HG03378 (cell line): ENCODE measurements at regions not wholly inside any gene's neighbourhood (a gene's known extent, or its start where the extent isn't known, plus 50 kb on each side); places are given as distances from the start of the nearest gene placed in this dataset.
"Not testable (repeated sequence)": the region's sequence is repeated elsewhere in the genome, so short reads cannot be mapped to it uniquely, and the experiment has no call there.

Source experiments
- ATAC-seq: cut with Tn5 transposase; IDR thresholded peaks from one replicate; pipeline ENCODE4 v1.9.1; 2021; ENCODE audit warnings: mild to moderate bottlenecking, moderate library complexity; ENCODE audit not compliant: unreplicated experiment

- not testable (repeated sequence) for ATAC-seq
Observed at GRCh38 chr7:6937746-6938145, 111.7 kb upstream of the CCZ1B start.

DNA sequence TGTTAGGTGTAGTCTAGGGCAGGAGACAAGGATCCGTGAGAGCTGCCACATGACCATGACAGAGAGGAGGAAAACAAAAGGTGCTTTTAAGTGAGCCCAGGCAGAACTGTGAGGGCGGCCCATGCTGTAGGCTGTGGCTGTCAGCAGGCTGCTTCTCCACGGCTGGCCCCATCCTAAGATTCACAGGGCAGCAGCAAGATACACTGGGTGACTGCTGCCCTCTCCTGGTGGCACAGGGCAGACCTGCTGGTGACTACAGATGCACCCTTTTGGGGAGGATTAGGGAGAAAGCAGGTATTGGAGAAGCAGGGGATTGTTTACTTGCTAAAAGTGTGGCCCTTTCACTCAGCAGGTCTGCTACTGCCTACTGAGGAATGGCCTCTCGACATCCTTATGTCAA lies 112.2 kb upstream of the CCZ1B start:
- not testable (repeated sequence) for ATAC-seq

DNA sequence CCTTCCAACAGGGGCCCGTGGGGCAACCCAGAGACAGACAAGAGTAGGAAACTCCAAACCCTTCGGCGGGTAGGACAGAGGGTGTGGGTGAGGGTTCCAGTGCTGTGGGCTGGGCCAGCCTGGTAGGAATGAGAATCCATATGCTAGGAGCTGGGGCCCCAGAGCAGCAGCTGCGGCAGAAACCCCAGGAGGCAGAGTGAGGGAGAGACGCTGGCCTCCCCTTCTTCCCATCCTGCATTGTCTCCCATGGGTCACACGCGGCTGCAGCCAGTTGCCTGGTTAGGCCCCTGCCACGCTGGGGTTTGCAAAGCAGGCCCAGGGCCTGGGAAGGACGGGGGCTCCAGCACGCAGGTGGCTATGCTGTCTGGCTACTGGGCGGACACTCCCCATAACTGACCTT lies 113.1 kb upstream of the CCZ1B start:
- ATAC-seq = not testable (repeated sequence)

- not testable (repeated sequence) for ATAC-seq
Observed at GRCh38 chr7:6939896-6940295, 113.8 kb upstream of the CCZ1B start.

DNA sequence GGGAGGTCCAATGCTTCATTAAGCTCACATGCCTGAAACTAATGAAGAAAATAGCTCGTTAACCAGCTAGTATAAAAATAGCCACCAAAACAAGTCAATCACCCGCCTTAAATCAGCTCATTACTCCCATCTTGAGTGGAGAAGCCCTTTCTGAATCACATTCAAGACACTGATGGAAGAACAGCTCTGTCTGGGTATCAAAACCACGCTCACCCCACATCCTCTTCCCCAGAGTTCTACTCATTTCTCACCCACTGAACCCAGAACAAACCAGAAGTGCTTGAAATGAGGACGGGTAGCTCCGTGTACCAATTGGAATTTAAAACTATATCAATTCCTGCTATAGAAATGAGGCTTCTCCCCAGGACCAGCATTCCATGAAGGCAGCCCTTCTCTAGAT lies 120.8 kb upstream of the CCZ1B start:
- not testable (repeated sequence) for ATAC-seq

- ATAC-seq = not testable (repeated sequence)
Observed at GRCh38 chr7:6950231-6950630, 124.2 kb upstream of the CCZ1B start.

- not testable (repeated sequence) for ATAC-seq
Observed at GRCh38 chr7:6951553-6951952, 125.5 kb upstream of the CCZ1B start.

DNA sequence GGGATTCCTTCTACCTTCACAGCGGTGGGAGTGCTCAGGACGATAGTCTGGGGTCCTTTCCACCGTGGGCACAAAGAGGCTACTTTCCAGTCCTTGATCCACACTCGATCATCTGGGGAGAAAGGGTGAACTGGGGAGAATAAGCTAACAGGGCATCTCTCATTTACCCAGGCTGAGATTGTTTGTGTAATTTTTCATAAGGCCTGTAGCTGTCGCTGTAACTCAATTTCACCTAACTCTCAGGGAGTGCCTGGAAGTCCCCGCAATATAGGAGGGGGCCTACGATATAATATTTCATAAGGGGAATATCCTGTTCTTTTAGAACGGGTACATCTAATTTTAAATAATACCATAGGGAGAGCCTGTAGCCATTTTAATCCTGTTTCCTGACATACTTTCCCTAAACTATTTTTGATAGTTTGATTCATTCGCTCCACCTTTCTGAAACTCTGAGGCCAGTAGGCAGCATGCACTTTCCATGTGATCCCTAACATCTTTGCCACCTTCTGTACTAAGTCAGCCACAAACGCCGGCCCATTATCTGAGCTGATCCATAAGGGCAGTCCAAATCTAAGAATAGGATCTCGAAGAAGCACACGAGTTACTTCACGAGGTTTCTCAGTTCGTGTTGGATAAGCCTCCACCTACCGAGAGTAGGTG lies 127.2 kb upstream of the CCZ1B start:
- ATAC-seq = not testable (repeated sequence)

DNA sequence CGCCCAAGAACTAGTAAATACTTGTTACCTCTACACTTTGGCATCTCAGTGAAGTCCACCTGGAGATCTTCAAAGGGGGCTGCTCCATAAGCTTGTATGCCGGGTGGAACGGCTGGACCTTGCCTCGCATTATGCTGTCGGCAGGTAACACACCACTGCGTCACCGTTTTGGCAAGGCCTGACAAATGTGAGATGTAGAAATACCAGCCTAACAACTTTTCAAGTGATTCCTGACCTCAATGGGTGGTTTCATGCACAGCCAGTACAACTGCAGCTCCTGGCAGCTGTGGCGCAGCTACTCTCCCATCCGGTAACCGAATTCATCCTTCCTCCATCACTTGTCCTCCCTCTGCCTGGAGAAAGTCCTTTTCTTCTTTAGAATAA lies 127.7 kb upstream of the CCZ1B start:
- not testable (repeated sequence) for ATAC-seq

GRCh38 chr7:6955385-6955784 lies 129.3 kb upstream of the CCZ1B start:
- ATAC-seq = not testable (repeated sequence)

- not testable (repeated sequence) for ATAC-seq
Observed at GRCh38 chr7:6955990-6956566, 130.0 kb upstream of the CCZ1B start.

DNA sequence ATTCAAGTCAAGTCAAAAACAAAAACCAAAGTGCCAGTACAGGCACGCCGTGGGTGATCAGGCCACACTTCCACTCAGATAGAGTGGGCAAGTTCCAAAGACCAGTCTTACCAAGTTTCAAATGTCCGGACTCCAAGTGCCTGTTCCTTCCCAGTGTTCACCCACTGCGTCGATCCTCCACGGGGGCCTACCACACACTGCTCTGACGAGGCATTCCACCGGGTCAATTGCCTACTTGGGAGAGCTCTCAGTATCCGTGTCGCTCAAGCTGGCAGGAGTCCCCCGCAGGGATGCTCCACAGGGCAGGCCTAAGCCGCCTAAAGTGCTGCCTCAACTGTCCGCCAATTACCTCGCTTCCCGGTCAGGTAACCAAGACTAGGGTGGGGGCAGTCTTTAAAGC lies 132.3 kb upstream of the CCZ1B start:
- ATAC-seq = not testable (repeated sequence)

- ATAC-seq = not testable (repeated sequence)
Observed at GRCh38 chr7:6959942-6960341, 133.9 kb upstream of the CCZ1B start.

DNA sequence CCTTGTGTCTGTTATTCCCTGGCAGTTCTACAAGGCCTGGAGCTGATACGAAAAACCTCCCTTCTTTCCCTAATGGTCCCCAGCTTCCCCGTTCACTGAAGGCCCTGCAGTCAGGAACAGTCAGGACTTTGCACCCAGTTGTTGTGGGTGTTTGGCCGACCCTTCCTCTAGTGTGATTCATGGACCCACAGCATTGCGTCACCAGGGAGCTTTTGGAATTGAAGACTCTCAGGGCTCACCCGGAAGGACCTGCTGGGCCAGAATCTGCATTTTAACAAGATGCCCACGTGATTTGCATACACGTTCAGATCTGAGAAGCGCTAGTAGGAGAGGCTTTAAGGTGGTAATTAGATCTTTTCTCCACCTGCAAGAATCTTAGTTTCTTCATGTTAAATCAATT lies 136.8 kb upstream of the CCZ1B start:
- ATAC-seq = not testable (repeated sequence)

- not testable (repeated sequence) for ATAC-seq
Observed at GRCh38 chr7:6965051-6965450, 139.0 kb upstream of the CCZ1B start.

- ATAC-seq = not testable (repeated sequence)
Observed at GRCh38 chr7:6970180-6970579, 144.1 kb upstream of the CCZ1B start.

GRCh38 chr7:6974876-6975275 lies 148.8 kb upstream of the CCZ1B start:
- ATAC-seq = not testable (repeated sequence)

- not testable (repeated sequence) for ATAC-seq
Observed at GRCh38 chr7:6975346-6975745, 149.3 kb upstream of the CCZ1B start.

GRCh38 chr7:6977368-6977767 lies 151.3 kb upstream of the CCZ1B start:
- not testable (repeated sequence) for ATAC-seq

DNA sequence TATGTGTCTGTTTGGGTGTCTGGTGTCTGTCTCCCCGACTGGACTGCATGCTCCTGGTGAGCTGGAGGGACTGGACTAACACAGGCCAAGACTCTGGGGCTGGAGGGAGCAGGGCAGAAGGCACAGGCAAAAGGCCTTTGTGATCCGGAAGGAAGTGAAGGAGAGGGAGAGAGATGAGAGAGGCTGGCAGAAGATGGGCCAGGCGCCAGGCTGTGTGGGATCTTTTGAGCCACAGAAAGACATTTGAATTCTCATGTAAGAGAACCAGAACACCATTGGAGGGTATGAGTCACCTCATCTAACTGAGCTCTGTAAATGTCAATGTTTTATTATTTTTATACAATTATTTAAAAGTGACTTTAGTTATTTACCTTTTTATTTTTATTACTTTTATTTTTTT lies 152.3 kb upstream of the CCZ1B start:
- ATAC-seq = not testable (repeated sequence)

- ATAC-seq = not testable (repeated sequence)
Observed at GRCh38 chr7:6979456-6979855, 153.4 kb upstream of the CCZ1B start.

DNA sequence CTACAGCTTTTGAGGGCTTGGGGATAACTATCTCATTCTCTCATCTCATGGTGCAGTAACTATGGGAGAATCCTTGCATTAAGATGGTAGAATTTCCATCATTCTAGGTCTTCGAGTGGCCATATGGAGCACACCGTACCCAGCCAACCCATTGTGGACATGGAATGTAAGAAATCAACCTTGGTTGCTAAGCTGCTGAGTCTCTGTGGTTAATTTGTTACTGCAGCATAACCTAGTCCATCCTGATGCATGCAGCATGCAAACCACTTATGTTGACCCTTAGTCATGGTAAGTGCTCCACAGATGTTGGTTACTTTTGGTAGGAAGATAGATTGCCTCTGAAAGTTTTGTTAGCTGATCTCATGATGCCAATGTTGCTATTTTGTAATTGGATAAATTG lies 156.3 kb upstream of the CCZ1B start:
- not testable (repeated sequence) for ATAC-seq

DNA sequence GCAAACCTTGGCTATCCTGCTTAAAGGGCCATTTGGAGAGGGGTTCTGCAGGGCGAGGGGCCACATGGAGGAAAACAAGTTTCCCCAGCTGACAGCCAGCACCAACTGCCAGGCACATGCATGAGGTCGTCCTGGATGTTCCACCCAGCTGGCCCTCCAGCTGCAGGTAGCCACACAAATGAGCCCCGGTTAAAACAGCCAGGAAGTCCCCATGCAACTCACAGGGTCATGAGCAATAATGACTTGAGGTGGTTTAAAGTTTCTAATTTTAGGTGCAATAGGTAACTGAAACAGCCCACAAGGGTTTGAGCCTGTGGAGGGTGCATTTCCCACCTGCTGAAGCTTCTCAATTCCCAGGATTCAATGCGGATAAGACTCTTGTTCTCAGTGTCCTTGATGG lies 160.8 kb upstream of the CCZ1B start:
- not testable (repeated sequence) for ATAC-seq
